HG03469 (cell line): ENCODE measurements at regions not wholly inside any gene's neighbourhood (a gene's known extent, or its start where the extent isn't known, plus 50 kb on each side); places are given as distances from the start of the nearest gene placed in this dataset.

Experiments
- ATAC-seq: cut with Tn5 transposase; IDR thresholded peaks from one replicate; pipeline ENCODE4 v1.9.1; 2021; ENCODE audit warnings: mild to moderate bottlenecking, moderate library complexity, moderate number of reproducible peaks; ENCODE audit not compliant: unreplicated experiment

- no peak for ATAC-seq
Observed at GRCh38 chr6:95142101-95142500, 435.2 kb upstream of the MANEA start.

DNA sequence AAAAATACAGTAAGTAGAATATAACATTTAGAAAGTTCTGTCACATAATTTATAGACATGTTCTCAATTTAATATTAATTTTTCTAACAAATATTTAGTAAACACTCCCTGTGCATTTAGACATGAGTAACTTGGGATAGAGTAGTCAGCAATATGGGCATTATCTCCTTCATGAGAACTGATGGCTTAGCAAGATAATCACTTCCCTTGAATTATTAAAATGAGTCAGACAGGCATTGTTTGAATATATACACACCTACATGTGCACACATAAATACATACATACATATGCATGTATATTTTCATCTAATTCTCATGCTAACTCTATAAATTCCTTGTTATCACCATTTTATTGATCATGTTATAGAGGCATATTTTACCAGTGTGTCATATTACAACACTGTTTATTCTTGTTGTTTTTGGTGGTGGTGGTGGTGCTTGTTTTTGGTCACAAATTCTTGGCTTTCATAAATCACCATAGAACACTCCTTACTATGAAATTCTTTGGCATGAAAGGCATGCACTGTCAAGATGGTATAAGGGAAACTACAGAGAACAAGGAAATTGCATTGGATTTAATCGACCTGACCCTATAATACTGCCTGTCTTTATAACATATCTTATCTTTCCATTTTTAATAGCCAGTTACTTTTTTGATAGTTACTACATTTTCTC is 434.5 kb upstream of the MANEA start:
- no peak for ATAC-seq

- ATAC-seq: no peak
Observed at GRCh38 chr6:95143408-95144180, 433.7 kb upstream of the MANEA start.

GRCh38 chr6:95145457-95145856 is 431.9 kb upstream of the MANEA start:
- ATAC-seq: no peak

DNA sequence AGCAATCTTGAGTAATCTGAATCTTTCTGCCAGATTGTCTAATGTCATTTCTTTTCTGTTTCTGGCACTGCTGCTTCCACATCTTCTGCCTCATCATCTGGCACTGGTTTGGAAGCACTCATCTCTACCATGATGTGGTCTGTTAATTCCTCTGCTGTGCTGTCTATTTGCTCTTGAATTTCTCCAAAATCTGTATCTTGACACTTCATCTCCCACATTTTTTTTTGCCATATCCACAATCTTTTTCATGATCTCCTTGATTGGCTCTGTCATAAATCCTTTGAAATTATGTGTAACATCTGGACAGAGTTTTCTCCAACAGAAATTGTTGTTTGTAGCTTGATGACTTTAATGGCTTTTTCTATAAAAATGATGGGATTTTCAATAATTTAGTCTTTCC is 417.8 kb upstream of the MANEA start:
- no peak for ATAC-seq

DNA sequence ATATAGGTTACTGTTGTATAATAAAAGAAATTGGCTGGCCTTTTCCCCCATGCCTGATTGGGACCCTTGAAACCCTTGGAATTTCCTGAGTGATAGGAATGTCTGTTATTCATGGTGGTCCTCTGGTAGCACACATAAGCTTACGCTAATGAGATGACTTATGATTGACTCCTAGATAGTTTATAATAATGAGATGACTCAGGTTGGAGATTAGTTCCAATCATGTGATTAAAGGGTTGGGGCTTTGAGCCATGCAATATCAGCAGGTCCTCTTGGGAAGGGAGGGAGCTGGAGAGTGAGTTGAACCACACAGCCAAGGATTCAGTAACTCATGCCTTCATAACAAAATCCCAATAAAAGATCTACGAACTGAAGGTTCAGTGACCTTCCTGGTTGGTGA is 407.6 kb upstream of the MANEA start:
- no peak for ATAC-seq

- no peak for ATAC-seq
Observed at GRCh38 chr6:95175927-95176675, 401.2 kb upstream of the MANEA start.

DNA sequence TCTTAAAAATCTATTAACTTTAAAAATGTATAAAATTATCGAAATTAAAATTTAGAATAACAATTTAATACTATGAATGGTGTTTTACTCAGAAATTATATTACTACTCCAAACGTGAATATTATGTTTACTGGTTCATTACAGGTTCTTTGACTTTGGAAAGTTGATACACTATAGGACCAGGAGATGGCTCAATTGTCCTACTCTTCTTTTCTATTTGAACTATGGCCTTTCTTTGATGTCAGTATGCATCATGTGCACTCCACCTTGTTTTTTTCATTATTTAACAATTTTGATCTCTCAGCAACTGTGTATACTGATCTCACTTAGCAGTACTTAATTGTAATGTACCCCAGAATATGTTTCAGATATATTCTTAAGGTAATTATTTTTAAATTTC is 391.5 kb upstream of the MANEA start:
- no peak for ATAC-seq

DNA sequence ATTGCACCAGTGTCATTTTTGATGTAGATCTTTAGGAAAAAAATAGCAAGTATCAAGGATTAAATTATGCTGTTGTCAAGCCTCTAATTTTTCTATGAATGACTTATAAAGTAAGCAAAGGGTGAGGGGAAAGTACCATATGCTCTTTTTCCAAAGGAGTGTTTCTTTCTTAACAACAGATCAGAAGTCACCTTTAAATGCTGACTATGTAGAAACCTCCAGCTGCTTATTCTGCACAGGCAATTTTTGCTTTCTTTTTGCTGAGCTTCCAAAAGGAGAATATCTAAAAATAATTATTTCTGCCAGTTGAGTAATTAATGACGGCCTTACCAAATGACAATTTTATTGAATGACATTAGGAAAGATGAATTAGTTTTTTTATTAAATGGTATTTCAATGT is 390.6 kb upstream of the MANEA start:
- ATAC-seq: no peak

DNA sequence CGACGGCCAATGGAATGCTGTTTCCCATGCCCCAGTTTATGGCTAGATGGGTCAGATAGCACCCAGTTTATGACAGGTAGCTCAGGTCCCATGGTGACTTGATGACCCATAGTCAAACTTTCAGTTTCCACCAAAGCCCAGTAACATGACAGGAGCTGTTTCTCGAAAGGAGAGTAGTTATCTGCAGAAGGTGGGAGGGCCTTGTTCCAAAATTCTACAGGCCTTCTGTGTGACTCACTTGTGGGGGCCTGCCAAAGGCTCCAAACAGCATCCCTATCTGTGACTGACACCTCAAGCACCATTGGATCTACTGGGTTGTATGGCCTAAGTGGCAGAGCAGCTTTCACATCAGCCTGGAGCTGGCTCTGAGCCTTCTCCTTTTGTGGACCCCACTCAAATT is 379.7 kb upstream of the MANEA start:
- ATAC-seq: no peak

DNA sequence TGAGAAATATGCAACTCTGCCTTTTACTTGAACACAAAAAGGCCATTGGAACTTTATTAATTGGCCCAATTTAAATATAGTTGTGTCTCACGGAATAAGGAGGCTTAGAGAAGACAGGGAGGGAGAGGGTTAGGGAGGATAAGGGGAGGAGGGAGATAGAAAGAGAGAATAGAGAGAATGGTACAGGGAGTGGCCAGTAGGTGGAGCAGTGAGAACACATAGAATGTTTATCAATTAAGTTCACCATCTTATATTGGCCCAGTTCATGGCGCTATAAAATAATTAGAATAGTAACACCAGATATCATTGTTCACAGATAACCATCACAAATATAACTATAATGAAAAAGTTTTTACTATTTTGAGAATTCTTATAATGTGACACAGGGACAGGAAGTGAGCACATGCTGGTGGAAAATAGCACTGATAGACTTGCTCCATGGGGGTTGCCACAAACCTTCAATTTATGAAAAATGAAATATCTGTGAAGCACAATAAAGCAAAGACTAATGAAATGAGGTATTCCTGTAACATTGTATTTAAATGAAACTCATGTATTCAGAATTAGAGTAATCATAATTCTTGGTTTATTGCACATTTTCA is 374.1 kb upstream of the MANEA start:
- peak; percentile 95 for ATAC-seq

- no peak for ATAC-seq
Observed at GRCh38 chr6:95204178-95204577, 373.2 kb upstream of the MANEA start.

DNA sequence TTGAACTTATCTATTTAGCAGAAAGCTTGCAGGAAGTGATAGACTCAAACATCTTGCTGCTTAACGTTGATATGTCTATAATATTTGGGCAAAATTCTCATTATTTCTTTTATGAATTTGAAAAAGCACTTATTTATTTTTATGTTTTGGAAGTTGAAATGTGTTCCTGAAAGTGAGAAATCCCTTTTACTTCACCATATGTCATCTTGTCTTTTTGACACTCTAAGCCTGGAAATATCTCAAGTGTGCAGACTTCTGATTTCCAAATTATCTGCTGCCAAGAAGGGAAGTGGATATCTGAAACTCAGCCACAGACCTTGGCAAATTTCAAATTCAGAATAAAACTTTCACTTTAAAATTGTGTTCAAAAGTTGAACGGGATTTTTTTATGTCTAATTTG is 368.7 kb upstream of the MANEA start:
- ATAC-seq: no peak

DNA sequence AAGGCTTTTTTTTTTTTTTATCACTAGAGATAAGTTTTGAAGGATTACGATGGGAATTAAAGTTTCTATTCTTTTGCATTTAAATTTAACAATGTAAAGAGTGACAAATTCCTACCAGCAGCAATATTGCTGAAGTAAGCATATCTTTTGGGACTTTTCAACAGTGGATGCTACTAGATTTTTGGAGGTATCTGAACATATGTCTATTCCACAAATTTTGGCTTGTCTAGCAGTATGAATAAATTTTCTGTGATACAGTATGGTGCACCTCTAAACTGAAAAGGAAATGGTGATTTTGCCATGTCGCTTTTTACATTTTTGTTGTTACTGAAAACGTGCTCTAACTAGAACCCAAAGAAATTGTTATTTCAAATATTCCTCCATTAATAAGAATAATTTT is 368.3 kb upstream of the MANEA start:
- no peak for ATAC-seq

- no peak for ATAC-seq
Observed at GRCh38 chr6:95216555-95216954, 360.8 kb upstream of the MANEA start.

GRCh38 chr6:95227351-95227750 is 350.0 kb upstream of the MANEA start:
- ATAC-seq: no peak

GRCh38 chr6:95228636-95229035 is 348.7 kb upstream of the MANEA start:
- ATAC-seq: no peak

DNA sequence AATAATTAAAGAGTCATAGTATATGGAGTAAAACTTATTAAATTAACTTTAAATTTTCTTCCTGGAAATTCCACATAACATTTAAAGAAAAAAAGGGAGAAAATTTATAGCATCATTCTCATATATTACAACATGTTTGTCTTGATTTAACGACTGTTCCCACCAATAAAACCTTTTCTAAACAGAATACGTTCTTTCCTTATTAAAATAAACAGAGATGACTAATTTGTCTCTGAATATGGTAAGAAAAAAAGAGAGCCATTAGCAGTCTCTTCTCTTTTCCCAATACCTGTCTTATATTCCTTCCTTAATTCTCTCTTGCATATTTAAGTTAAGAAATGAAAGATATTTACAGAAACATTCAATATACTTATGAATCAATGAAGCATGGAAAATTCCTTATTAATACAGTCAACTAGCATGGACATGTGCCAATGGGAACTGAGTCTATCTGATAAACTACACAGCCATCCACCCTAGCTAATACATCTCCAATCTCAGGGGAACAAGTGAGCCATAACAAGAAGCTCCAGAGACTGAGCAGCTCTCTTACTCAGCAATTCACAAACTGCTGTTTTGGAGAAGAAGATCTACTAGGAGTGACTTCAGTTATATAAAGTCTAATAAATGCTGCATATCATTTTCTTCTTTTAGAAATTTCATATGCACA is 347.1 kb upstream of the MANEA start:
- no peak for ATAC-seq

DNA sequence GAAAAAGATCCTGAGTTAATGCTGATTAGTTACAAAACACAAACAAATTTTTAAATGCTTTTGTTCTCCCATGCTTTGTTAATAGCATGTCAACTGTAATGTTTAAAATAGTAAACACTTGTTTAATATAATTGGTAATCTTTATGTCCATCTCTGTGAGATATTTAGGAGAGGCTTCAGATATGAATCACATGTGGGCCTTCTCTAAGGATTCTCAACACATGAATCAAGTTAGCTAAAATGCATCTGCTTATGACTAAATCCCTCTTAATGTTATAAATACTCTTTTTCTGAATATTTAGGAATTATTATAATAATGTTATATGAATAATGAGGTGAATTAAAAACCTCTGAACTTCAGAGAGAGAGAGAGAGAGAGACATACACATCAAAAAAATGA is 345.9 kb upstream of the MANEA start:
- no peak for ATAC-seq

DNA sequence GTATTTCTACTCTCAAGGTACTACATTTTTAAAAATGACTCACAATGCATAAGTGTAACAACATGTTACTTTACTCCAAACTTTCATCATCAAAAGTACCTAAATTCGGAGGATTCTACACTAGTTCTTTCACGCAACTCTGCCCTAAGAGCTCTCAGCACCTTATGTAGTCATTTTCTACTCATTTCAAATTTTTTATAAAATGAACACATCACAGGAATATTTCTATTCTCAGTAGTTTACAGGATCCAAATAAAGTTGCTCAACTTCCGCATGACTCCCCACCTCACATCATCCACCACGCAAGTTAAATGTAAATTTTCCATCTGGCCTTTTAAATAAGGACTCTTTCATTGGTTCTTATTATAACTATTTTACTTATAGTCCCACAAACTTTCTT is 344.9 kb upstream of the MANEA start:
- ATAC-seq: no peak

DNA sequence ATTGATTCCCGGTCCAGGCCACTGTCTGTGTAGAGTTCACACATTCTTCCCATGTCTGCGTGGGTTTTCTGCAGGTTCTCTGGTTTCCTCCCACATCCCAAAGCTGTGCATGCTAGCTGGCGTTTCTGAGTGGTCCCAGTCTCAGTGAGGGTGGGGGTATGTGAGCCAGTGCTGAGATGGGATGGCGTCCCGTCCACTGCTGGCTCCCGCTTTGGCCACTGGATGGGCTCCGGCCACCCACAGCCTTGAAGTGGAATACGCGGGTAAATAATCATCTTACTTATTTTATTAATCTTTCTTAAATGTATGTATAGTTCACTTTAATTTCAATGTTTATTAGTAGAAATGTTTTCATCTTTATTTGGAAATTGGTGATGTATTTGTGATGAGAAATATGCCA is 343.5 kb upstream of the MANEA start:
- no peak for ATAC-seq
